ENCODE measurements at regions not wholly inside any gene's neighbourhood (a gene's known extent, or its start where the extent isn't known, plus 50 kb on each side); places are given as distances from the start of the nearest gene placed in this dataset.

- H3K9me3 ChIP-seq = no peaks in the 10 kb centered on the region
- ATAC-seq (no peak), DNase-seq (no peak)
- no peak overlapping the region for H3K4me3 ChIP-seq
- intact Hi-C loops (cut with DNase I, micrococcal nuclease) = loop anchor here (2.0 to 10.0 kb wide), 2 partner anchors 387 to 803 kb away; no protein-coding TSS in a partner anchor
- H3K36me3 ChIP-seq (ENCODE audit: low read depth) = no peaks in the 10 kb centered on the region
- TF ChIP-seq CTCF (IDR thresholded peaks at IDR 0.05) = no peak
- no peaks in the 10 kb centered on the region for H3K4me1 ChIP-seq (ENCODE audit: low read depth)
These were observed 84.5 kb upstream of the GPR26 start for GRCh38 chr10:123581656-123582055.

GRCh38 chr10:123582084-123582989, 83.8 kb upstream of the GPR26 start:
- TF ChIP-seq CTCF (IDR thresholded peaks at IDR 0.05) = peak; percentile 81
- H3K4me1 ChIP-seq (ENCODE audit: low read depth) = no peaks in the 10 kb centered on the region
- DNase-seq = peak in 2 of 3 donors; percentile 84 to 85
- intact Hi-C loops (cut with DNase I, micrococcal nuclease) = loop anchor here (2.0 to 10.0 kb wide), 2 partner anchors 386 to 802 kb away; no protein-coding TSS in a partner anchor
- no peaks in the 10 kb centered on the region for H3K9me3 ChIP-seq
- no peak overlapping the region for H3K4me3 ChIP-seq
- ATAC-seq = peak; percentile 77
- H3K36me3 ChIP-seq (ENCODE audit: low read depth) = no peaks in the 10 kb centered on the region

- peak; percentile 77 to 89 (median 87) for DNase-seq
- Histone ChIP-seq H3K4me1 (ENCODE audit: low read depth) (no peaks in the 10 kb centered on the region), H3K36me3 (ENCODE audit: low read depth) (no peaks in the 10 kb centered on the region), H3K4me3 (no peak overlapping the region), H3K9me3 (no peaks in the 10 kb centered on the region)
- ATAC-seq = peak; percentile 93
- peak; percentile 67 for TF ChIP-seq CTCF (IDR thresholded peaks at IDR 0.05)
- intact Hi-C loops (cut with DNase I, micrococcal nuclease) = loop anchor here (2.0 to 10.0 kb wide), 2 partner anchors 385 to 801 kb away; no protein-coding TSS in a partner anchor
These were observed 82.3 kb upstream of the GPR26 start for GRCh38 chr10:123583639-123584418.

- no peak for TF ChIP-seq CTCF (IDR thresholded peaks at IDR 0.05)
- intact Hi-C loops (cut with DNase I, micrococcal nuclease) = loop anchor here in 1 of 2 donors (10.0 kb wide), 1 partner anchor 800 kb away; no protein-coding TSS in a partner anchor
- ATAC-seq (no peak), DNase-seq (no peak)
- H3K36me3 ChIP-seq (ENCODE audit: low read depth) = no peaks in the 10 kb centered on the region
- no peaks in the 10 kb centered on the region for H3K9me3 ChIP-seq
- H3K4me3 ChIP-seq = no peak overlapping the region
- no peaks in the 10 kb centered on the region for H3K4me1 ChIP-seq (ENCODE audit: low read depth)
These were observed 81.8 kb upstream of the GPR26 start for GRCh38 chr10:123584419-123584775.

GRCh38 chr10:123585477-123586445, 80.4 kb upstream of the GPR26 start:
- Histone ChIP-seq H3K4me3 (no peak overlapping the region), H3K4me1 (ENCODE audit: low read depth) (no peaks in the 10 kb centered on the region), H3K9me3 (no peaks in the 10 kb centered on the region), H3K36me3 (ENCODE audit: low read depth) (no peaks in the 10 kb centered on the region)
- intact Hi-C loops (cut with DNase I, micrococcal nuclease) = loop anchor here in 1 of 2 donors (10.0 kb wide), 1 partner anchor 799 kb away; no protein-coding TSS in a partner anchor
- ATAC-seq = no peak
- no peak for TF ChIP-seq CTCF (IDR thresholded peaks at IDR 0.05)
- no peak for DNase-seq
